ENCODE measurements at regions not wholly inside any gene's neighbourhood (a gene's known extent, or its start where the extent isn't known, plus 50 kb on each side); places are given as distances from the start of the nearest gene placed in this dataset.

DNA sequence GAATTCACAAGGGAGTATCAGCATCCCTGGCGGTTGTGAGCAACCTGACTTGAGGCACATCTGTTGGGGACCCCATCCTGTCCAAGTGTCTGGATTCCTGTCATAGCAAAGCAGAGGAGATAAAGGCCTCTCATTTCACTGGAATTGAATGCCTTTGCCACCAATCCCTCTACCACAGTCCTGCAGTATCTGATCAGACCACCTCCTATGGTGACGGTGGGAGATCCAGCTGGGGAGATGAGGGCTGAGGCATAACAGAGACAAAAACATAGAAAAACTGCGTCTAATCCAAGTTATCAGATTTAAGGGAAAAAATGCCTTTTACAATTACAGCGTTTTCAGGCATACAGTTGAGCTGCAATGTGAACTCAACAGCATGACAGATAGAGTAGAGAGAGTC, 160.7 kb upstream of the TRPC7 start:
- FAIRE-seq: no peak

DNA sequence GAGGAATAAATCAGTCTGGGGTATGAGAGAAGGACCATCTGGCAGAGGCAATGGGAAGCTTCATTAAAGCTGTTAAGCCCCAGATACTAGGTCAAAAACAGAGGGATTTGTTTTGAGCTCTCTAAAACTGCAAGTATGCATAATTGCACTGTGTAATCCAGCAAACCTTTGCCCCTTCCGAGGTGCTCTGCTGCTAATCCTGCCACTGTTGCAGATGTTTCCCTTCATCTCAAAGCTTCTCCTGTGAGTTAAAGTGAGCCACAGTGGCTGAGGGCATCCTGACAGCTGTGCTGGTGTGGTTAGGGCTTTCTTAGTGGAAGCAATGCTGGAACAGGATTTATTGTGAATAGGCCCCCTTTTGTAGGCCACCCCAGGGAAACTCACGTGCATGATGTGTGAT, 160.3 kb upstream of the TRPC7 start:
- FAIRE-seq: no peak

DNA sequence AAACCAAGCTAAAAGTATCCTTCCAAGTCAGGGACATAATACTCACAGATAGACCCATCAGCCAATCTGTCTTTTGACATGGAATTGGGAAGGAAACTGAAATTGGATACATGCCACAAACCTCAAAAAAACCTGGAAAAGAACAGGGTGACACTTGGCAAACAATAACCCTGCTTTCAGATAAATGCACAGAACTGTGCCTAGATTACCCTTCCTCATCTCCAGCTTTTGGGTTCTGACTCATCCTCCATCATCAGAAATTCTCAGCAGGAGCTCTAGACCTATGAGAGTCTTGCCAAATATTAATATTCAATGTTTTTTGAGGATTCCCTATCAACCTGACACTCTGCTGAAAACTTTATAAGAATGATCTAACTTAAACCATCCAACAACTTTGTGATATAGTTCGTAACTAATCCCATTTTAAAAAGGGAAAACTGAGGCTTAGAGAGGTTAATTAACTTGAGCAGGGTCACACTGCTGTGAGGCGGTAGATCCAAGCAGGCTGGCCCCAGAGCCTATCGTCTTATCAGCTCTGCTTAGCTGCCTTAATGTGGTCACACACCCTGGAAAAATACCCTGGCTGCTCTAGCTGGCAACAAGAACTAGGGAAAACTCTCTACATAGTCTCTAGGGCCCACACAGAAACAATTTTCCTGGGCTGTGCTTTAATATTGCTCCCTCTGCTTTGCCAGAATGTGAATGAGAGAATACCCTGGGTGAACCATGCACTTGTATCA, 157.0 kb upstream of the TRPC7 start:
- no peak for FAIRE-seq

DNA sequence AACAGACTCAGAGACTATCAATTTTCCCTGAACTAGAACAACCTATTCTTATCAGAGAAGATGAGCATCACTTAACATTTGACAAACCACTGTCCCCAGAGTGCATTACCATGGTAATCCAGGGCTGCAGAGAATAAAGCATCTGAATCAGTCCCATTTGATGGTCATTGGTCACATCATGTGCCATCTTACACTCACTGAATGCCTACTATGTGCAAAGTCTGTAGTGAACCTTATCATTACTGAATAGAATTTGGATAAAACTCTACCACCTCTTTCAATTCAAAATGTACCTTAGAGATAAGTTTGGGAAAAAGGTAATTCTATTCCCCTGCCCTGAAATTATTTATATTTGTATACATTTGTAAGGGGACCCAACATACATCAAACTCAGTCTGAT, 156.4 kb upstream of the TRPC7 start:
- no peak for FAIRE-seq

DNA sequence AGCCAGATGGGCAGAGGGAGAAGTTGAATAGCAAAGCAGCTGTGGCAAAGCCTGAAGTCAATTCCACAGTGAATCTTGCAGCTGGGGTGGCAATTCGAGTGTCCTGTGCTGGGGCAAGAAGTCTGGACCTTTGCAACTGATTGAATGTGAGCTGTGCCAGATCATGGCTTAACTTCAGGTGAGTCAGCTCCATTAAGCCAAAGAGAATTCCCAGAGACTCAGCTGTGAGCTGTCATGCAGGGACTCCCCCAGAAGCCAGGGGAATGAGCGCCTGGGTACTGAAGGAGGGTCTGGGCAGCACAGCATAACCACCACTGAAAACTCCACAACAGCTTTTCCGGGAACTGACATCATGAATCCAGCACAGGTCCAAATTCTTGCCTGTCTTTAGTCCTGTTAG, 153.5 kb upstream of the TRPC7 start:
- FAIRE-seq: no peak

DNA sequence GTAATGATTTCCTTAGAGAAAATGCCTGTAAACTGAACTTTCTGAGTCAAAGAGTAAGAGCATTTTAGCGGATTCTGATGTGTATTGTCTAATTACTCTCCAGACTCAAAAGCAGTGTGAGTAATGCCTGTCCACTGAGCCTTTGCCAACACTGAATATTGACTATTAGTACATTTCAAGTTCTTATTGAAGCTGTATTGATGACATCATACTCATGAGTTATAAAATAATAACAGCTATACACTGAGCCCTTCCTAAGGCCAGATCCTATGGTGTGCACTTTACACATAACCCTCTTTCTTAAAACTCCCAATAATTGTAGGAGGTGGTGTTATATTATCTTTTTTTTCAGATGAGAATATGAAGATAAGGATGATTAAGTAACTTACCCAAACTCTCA, 152.8 kb upstream of the TRPC7 start:
- no peak for FAIRE-seq

DNA sequence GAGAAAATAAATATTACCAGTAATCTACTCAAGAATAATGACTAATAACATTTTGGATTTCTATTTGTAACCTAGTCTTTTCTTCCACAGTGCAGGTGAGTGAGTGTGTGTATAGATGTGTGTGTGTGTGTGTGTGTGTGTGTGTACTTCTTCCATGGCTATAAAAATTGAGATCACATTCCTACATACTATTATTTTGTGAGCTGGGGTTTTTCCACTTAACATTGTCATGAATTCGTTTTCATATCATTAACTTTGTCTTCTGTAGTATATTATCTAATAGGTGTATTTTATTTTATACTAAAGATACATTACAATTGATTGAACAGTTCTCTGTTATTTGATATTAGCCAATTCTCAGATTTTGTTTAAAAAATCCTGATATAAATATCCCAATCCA, 152.4 kb upstream of the TRPC7 start:
- FAIRE-seq: no peak

DNA sequence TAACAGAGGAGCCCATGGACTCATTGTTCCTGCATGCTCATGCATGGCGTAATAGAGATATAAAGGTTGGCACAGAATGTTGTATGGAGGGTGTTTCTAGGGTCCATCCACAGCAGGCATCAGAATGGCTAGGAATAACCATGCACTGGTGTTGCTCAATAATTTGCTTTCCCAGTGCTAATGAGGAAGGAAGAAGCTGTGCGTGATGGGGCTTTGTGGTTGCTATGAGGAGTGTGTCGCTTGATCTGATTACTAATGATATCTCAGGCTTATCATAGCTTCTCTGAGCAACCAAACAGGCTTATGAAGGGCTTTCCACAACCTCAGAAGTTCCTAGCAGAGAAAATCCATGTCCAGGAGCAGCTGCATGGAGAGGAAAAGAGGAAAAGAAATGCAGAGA, 151.3 kb upstream of the TRPC7 start:
- no peak for FAIRE-seq

DNA sequence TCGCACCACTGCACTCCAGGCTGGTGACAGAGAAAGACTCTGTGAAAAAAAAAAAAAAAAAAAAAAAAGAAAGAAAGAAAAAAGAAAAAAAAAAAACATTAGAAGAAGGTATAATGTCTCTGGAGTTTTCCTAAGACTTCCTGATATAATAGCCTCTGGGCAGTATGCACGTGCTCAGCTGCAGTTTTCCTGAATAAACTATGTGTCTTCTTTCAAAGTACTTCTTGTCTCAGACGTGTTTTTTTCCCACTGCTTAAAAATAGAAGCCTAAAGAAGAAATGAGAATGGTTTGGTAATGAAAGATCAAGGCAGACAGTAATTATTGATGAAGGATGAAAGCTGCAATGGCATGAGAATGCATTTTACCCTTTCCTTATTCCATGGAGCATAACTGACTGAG, 148.1 kb upstream of the TRPC7 start:
- no peak for FAIRE-seq

DNA sequence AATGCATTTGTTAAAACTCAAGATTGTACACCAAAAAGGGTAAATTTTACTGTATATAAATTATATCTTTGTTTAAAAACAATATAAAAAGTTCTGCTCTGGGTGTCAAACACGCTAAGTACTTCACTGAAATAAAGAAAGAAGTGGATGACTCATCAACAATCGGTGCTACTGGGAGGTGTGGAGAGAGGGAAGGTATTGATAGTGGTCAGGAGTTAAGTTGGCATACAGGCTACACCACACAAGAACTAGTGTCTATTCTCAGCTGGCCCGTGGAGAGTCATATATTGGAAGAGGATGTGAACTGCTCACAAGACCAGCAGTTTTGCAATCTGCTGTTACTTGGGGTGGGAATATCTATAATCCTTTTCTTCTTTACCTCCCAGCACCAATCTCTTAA, 145.7 kb upstream of the TRPC7 start:
- FAIRE-seq: no peak

DNA sequence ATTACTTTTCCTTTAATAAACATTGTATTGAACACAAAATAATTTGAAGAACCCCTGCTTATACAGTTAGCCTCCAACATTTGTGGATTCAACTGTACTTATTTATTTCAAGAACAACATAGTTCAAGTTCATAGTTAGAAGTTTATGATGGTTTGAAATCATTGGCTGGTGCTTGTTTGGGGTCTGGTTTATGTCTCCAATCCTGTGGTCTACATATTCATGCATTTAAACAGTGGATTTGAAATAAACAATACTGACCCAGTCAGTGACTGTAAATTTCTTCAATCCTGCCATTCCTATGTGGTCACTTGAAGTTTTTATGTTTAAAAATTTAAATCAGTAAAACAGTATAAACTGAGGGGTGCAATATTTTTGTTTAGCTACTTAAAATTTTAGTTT, 145.1 kb upstream of the TRPC7 start:
- FAIRE-seq: no peak

DNA sequence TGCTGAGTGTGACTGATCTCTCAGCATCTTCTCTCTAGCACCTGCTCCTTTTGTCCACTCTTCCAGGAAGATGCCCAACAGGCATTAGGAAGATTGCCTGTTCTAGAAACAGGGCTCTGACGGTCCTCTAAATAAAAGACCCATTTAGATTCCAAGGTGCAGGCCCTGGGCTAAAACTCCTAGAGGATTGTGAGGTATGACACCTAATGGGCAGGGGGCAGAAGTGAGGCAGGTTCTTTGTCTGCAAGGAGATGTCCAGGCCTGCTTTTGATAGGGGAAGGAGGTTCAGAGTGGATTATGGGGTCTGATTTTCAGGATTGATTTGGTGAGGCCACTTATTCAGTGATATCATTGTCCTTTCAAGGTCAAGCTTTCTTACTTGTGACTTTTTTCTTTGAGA, 140.8 kb upstream of the TRPC7 start:
- FAIRE-seq: no peak

DNA sequence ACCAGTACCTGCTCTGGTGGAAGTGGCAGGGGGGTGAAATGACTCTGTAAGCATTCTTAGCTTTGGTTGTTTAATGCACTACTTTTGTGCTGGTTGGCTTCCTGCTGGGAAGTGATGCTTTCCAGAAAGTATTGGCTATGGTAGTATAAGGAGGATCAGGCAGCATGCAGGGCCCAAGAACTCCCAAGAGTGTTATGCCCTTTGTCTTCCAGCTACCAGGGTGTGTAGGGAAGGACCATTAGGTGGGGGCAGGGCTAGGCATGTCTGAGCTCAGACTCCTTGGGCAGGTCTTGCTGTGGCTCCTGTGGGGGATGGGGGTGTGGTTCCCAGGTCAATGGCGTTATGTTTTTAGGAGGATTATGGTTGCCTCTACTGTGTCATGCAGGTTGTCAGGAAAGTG, 135.8 kb upstream of the TRPC7 start:
- FAIRE-seq: no peak

DNA sequence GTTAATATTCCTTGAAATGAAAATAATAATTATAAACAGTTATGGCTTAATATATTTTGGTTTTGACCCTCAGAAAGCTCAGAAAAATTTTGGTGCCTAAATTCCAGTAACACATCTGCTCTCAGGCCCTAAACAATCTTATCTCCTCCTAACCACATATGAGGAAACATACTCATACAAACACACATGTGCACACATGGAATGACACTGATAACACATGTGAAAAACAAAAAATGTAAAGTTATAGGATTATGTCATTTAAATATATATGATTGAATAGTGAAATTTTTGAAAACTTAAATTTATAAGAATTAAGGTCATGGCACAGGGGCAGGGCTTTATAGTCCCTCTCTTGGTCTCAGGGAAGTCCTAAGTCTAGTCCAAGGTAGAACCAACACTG, 127.2 kb upstream of the TRPC7 start:
- no peak for FAIRE-seq

DNA sequence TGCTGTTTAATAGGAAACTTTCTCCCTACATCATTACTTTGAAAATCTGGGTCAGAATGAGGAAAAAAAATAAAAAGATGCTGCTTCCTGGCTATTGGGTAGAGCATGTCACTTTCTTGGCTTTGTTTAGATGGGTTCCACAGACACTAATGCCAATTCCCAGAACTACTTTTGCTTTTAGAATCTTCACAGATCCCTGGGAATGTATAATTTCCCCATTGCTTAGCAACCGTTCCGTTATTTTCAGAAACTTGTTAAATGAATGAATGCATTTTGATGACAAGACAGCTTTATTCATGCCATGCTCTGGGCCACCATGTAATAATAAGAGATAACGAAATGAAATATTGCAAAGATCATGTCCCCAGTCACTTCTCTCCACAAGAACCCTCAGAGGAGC, 126.5 kb upstream of the TRPC7 start:
- FAIRE-seq: no peak

DNA sequence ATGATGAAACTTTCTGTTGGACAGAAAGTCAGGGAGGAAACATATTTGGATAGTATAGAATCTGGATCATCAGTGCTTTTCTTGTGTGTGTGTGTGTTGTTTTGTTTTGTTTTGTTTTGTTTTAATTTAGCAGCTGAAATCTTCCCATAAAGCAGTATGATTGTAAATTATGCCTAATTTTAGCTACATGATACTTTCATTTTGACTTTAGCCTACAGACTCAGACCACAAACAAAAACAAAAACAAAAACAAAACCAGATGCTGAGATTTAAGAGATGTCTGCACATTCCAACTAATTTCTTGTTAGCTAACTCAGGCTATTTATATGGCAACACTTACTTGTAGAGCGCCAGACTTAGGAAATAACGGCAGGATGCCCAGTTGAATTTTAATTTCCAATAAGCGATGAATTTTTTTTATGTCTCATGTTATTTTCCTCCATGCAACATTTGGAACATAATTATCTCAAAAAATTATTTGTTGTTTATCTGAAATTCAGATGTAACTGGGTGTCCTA, 119.5 kb upstream of the TRPC7 start:
- no peak for FAIRE-seq

DNA sequence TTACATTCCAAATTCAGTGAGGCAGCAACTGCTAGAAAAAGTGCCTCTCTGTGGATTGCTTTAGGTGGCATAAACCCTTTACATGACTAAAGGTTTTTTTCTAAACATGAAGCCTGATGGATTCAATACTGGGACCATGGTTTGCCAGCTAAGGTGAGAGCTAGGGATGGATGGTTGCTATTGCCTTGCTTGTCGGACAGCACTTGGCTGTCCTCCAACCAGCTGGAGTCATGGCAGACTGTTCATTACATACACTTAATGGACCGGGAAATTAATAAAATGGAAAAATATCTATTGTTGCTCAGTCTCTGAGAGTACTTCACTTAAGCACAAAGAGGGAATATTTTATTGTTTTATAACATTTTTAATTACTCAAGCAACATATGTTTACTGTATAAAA, 116.9 kb upstream of the TRPC7 start:
- no peak for FAIRE-seq

DNA sequence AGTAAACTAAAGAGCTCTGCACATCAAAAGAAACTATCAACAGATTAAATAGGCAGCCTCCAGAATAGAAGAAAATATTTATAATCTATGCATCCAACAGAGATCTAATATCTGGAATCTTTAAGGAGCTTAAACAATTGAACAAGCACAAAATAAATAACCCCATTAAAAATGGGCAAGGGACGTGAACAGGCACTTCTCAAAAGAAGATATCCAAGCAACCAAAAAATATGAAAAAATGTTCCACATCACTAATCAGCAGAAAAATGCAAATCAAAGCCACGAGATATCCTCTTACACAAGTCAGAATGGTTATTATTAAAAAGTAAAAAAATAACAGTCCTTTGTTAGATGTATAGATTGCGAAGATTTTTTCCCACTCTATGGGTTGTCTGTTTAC, 109.1 kb upstream of the TRPC7 start:
- no peak for FAIRE-seq

DNA sequence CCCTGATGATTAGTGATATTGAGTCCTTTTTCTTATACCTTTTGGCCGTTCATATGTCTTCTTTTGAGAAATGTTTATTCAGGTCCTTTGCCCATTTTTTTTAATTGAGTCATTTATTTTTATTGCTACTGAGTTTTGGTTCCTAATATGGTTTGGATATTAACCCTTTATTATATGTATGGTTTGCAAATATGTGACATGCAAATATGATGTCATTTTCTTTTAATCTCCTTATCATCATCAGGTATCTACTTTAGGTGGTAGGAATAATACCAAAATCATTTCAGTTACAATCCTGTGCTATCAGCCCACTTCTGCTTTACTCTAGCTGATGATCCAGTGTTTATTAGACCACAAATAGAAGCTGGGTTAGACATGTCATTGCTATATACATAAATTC, 102.3 kb upstream of the TRPC7 start:
- no peak for FAIRE-seq

DNA sequence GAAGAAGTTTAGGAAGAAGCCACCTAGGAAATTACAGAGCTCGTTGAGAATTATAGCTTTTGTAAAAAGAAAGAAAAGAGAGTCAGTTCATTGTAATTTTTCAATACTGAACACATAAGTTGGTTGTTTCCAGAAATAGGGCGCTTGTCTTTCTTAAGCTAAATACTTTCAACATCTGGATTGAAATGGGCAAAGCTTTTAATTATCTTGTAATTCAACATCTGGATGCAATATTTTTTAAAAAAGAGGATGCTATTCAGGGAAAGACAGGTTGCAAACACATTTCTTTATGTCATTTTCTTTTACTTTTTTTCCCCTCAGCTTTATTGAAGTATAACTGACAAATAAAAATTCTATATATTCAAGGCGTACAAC, 100.7 kb upstream of the TRPC7 start:
- FAIRE-seq: no peak

DNA sequence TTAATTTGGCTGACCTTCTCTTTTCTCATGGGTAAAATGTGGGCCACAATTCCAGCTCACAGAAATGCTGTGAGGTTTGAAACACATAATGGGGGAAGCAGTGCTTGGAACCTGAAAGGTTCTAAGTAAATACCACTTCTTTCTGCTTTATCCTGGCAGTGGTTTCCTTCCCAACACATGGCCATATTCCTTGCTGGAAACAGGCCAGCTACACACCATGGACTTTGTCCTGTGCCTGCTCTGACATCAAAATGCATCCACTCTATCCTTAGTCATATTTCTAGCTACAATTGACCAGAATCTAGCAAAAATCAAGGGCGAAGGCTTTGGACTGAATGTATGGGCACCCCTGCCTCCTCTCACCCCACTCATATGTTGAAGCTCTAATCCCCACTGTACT, 93.1 kb upstream of the TRPC7 start:
- no peak for FAIRE-seq

DNA sequence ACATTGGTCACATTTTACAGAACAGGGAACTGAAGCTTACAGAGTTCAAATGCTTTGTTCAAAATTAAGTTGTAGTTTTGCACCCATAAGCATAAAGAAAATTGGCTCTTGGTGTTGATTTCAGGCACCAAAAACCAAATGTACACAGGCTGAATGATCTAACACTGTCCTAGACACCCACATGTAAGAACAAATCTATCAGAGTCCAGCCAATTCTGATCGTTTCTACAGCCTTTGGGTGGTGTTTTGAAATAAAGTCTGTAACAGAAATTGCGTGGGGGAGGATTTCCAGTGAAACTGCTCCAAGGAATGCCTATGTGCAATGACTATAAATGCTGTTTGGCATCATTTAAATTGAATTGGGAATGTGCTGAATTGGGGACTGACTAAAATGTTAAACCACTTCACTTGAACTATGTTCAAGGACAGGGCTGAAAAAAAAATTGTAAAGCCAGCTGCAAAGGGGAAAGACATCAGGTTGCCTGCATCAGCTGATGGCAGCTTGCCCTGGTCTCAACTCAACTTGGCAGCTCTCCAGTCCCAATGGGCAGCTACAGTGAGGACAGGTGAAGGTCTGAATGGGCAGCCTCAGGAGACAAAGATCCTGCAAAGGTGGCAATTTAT, 92.2 kb upstream of the TRPC7 start:
- FAIRE-seq: no peak

DNA sequence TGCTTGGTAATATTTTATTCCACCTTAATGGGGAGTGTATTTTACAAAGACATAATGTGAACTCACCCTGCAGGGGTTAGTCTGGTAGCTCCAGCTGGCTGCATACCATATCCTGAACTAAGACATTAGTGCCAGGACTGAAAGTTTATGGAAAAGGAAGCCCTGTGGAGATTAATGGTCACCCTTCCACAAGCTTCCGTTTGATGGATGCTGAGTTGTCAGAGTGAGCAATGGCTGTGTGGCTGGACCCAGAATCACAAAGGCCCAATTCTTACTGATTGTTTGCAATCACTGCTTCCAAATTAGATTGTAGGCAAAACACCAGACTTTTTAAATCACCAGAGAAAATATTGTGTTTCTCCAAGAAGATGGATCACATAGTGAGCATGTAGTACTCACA, 90.1 kb upstream of the TRPC7 start:
- no peak for FAIRE-seq

DNA sequence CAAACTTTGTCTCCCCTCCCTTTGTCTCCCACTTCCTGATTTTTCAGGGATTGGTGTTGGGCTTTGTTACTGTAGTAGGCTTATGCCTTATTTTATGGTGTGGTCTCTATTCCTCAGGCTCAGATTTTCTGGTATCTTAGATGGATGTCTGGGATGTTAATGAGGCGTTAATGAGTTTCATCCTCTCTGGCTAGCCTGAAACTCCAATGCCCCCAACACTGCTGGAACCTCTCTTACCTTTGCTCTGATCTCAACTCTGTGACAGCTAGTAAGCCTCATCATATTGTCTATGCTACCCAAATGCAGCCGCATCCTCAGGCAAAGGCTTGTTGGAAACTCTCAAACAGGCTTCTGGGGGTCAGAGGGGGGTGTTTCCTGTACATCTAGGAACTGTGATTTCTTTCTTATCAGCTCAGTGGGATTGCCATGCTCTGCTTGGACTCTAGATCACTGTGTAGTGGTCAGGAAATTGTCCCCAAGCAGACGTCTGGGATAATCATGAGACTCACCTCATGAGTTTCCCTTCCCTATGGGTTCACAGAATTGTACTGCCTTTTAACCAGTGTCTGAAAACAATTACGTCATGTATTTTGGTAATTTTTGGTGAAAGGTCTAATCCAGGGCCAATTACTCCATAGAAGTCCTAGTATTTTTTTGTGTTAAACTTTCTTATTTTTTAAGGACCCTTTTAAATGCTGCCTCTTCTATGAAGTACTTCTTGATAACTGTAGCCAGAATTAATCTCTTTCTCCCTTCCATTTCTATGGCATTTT, 88.8 kb upstream of the TRPC7 start:
- no peak for FAIRE-seq

Measured in G401.6 (cell line).